D721Med (cell line): ENCODE measurements at regions not wholly inside any gene's neighbourhood (a gene's known extent, or its start where the extent isn't known, plus 50 kb on each side); places are given as distances from the start of the nearest gene placed in this dataset.

Experiments used
- DNase-seq: peaks from one replicate; pipeline ENCODE4 v3.0.0; 2011; ENCODE audit warnings: low spot score; ENCODE audit not compliant: insufficient read length
- FAIRE-seq: peaks from 2 replicates; lab custom pipeline; 2011; peaks lifted over from hg19 to GRCh38; lab: Jason Lieb, UNC
- TF ChIP-seq, protein P1 (sequence below): IDR thresholded peaks from 2 replicates; pipeline ENCODE4 v1.5.1; 2012; ENCODE audit warnings: mild to moderate bottlenecking, control low read depth; ENCODE audit not compliant: insufficient read depth; ENCODE audit errors: missing control alignments

DNA sequence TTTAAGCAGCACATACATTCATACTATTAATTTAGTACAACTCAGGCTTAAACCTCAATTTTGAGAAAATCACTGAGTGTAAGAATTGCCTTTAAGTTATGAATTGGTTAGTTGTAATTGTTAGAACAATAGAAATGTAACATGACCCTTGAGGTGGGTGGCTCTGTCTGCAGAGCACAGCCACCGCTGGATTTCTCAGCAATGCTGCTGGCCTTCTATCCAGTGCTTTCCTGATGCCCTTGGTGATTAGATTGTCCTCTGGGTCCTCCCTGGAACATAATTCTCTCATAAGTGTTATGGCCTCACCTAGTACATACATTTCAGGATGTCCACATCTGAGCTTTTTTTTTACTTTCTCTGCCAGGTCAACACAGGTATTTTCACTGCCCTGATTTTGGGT lies 213.2 kb downstream of the SLC7A11 start:
- TF ChIP-seq, protein P1, sequence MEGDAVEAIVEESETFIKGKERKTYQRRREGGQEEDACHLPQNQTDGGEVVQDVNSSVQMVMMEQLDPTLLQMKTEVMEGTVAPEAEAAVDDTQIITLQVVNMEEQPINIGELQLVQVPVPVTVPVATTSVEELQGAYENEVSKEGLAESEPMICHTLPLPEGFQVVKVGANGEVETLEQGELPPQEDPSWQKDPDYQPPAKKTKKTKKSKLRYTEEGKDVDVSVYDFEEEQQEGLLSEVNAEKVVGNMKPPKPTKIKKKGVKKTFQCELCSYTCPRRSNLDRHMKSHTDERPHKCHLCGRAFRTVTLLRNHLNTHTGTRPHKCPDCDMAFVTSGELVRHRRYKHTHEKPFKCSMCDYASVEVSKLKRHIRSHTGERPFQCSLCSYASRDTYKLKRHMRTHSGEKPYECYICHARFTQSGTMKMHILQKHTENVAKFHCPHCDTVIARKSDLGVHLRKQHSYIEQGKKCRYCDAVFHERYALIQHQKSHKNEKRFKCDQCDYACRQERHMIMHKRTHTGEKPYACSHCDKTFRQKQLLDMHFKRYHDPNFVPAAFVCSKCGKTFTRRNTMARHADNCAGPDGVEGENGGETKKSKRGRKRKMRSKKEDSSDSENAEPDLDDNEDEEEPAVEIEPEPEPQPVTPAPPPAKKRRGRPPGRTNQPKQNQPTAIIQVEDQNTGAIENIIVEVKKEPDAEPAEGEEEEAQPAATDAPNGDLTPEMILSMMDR: no peak
- DNase-seq (no peak), FAIRE-seq (no peak)

DNA sequence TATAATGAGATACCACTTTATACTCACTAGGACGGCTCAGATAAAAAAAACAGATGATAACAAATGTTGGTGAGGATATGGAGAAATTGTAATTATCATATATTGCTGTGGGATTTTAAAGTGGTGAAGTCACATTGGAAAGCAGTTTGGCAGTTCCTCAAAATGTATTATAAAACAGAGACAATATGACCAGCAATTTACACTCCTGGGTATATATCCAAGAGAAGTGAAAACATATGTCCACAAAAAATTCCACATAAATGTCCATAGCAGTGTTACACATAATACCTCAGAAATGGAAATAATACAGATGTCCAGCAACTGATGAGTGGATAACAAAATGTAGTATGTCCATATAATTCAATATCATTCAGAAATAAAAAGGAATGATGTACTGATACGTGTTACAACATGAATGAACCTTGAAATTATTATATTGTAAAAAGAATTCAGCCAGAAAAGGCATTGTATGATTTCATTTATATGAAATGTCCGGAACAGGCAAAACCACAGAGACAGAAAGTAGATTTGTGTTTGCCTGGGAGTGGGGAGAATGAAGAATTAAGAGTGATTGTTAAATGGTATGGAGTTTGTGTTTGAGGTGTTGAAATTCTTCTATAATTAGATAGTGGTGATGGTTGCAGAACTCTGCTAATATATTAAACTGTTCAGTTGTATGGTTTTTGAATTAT lies 220.9 kb downstream of the SLC7A11 start:
- DNase-seq (no peak), FAIRE-seq (no peak)
- TF ChIP-seq, protein P1: no peak

DNA sequence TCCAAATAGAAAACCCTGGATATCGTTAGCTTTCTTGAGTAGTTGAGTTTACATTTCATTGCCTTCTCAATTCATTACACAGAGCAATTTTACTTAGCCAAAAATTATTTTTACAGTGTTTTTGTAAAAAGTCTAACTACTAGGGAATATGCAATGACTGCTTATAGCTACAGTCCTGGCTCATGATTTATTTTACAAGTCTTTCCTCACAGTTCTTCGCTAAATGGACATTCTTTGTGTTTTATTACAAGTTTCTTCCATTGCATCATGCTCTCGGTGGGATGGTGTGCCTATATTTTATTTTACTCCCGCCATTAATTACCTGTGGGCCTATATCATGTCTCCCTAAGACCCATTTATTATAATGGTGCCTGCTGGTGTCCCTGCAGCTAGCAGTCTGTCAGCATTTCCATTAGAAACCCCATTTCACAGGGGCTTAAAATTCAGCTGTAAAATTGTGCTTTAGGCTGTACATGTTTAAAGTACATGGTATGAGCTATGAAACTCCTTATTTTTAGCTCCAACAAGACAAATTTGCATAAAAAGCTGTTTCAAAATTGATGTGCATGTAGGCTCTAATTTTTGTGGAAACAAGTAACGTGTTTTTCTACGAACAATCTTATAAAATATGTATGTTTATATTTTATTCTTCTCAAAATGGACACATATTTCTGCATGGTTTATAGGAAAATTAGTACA lies 227.4 kb downstream of the SLC7A11 start:
- FAIRE-seq: no peak
- TF ChIP-seq, protein P1: no peak

DNA sequence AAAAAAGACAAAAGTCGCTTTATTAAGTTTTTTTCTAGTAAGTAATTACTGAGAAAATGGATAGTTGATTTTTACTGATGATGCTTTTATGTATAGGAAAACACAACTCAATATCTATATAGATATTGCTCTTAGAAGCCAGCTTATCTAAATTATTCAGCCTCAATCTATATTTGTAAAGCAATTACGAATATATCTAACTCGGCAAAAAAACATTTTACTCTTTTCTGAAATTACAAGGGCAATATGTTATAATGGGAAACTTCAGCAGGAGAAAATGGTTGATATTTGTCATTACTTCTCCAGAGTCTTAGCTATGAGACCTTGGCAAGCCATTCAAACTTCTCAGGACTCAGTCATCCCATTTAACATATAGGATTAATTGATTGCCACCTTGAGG lies 228.5 kb downstream of the SLC7A11 start:
- DNase-seq: no peak
- no peak for FAIRE-seq
- TF ChIP-seq, protein P1: no peak

More for the DNA sequence above, 227.4 kb downstream of the SLC7A11 start:
- DNase-seq: no peak

DNA sequence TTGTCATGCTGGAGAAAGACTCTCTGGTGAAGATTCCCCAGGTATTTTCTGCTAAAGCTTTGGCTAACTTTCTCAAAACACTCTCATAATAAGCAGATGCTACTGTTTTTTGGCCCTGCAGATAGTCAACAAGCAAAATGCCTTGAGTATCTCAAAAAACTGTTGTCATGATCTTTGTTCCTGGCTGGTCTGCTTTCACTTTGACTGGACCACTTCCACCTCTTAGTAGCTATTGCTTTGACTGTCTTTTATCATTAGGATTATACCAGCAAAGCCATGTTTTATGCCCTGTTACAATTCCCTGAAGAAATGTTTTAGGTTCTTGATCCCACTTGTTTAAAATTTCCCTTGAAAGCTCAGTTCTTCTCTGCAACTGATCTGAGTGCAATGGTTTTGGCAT lies 231.5 kb downstream of the SLC7A11 start:
- TF ChIP-seq, protein P1: no peak
- FAIRE-seq (no peak), DNase-seq (no peak)

DNA sequence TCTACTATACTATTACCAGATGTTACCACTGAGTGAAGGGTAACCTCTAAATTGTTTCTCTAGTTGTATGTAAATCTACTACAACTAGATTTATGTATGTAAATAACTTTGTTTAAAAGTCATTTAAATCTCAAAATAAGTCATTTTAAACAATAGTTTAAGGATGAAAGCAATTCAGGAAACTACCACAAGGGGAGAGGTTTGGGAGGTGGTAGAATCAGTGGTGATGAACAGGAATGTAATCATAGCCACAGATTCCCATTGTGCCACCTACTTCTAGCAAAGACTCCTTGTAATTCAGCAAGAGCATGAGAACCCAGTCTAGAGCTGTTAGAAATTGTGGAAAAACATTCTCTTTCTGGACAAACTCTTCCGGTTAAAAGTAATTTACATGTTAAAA lies 234.6 kb downstream of the SLC7A11 start:
- no peak for DNase-seq
- TF ChIP-seq, protein P1: no peak
- FAIRE-seq: no peak

DNA sequence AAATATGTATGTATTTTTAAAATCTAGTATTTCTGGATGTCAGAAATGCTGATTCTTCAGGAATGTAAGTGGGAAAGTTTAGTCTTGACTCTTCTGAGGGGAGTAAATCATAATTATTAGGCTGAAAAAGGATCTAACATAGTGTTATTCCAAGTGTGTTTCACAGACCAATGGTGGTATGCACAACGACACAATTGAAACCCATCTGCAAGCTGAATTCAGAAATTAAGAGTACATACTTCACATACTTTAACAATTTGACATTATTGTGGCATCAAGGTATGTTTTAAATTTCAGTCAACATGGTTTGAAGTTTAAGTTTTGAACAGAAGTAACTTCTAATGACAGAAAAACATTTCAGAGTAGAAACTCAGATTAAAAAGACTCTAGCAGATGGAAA lies 236.7 kb downstream of the SLC7A11 start:
- FAIRE-seq: no peak
- TF ChIP-seq, protein P1: no peak
- DNase-seq: no peak
